ENCODE measurements at regions not wholly inside any gene's neighbourhood (a gene's known extent, or its start where the extent isn't known, plus 50 kb on each side); places are given as distances from the start of the nearest gene placed in this dataset.
"Not testable (repeated sequence)": the region's sequence is repeated elsewhere in the genome, so short reads cannot be mapped to it uniquely, and the experiment has no call there.

GRCh38 chr20:53676519-53676822 is 82.8 kb upstream of the ZNF217 start:
- Histone ChIP-seq H3K79me2 (ENCODE audit: insufficient read depth, low read length) (no peaks in the 10 kb centered on the region), H3K9ac (ENCODE audit: low read length) (no peak overlapping the region), H3K9me2 (replicated peaks; ENCODE audit: insufficient read depth, low read length) (no peaks in the 10 kb centered on the region), H3K27me3 (ENCODE audit: low read length) (no peaks in the 10 kb centered on the region), H3K4me2 (ENCODE audit: low read depth, low read length, poor library complexity, severe bottlenecking) (no peak overlapping the region), H4K20me1 (ENCODE audit: low read depth, low read length) (no peaks in the 10 kb centered on the region), H3K36me3 (ENCODE audit: low read length) (no peaks in the 10 kb centered on the region), H3K9me3 (ENCODE audit: insufficient read depth, low read length) (no peaks in the 10 kb centered on the region), H3K4me3 (ENCODE audit: insufficient read depth, low read length, poor library complexity, severe bottlenecking) (no peak overlapping the region), H2AFZ (ENCODE audit: low read depth, low read length, severe bottlenecking) (no peak overlapping the region), H3K27ac (ENCODE audit: low read depth, low read length) (no peak overlapping the region), H3F3A (ENCODE audit: insufficient read depth) (peaks cover 6% of the 10 kb centered on the region; the same call in 1 of the 2 replicates)
- TF ChIP-seq EZH2phosphoT487 (conservative IDR thresholded peaks at IDR 0.05; ENCODE audit: low read length) (no peak), CTCF (IDR thresholded peaks at IDR 0.05; ENCODE audit: insufficient read depth, low read length, poor library complexity, severe bottlenecking) (no peak)

- Histone ChIP-seq H3K9ac (ENCODE audit: low read length) (no peak overlapping the region), H3K27ac (ENCODE audit: low read depth, low read length) (no peak overlapping the region), H2AFZ (ENCODE audit: low read depth, low read length, severe bottlenecking) (no peak overlapping the region), H3K79me2 (ENCODE audit: insufficient read depth, low read length) (no peaks in the 10 kb centered on the region), H3K4me3 (ENCODE audit: insufficient read depth, low read length, poor library complexity, severe bottlenecking) (no peak overlapping the region), H3K9me2 (replicated peaks; ENCODE audit: insufficient read depth, low read length) (no peaks in the 10 kb centered on the region), H3K36me3 (ENCODE audit: low read length) (no peaks in the 10 kb centered on the region), H3F3A (ENCODE audit: insufficient read depth) (no peaks in the 10 kb centered on the region), H4K20me1 (ENCODE audit: low read depth, low read length) (no peaks in the 10 kb centered on the region), H3K4me2 (ENCODE audit: low read depth, low read length, poor library complexity, severe bottlenecking) (no peak overlapping the region), H3K27me3 (ENCODE audit: low read length) (no peaks in the 10 kb centered on the region), H3K9me3 (ENCODE audit: insufficient read depth, low read length) (no peaks in the 10 kb centered on the region)
- TF ChIP-seq EZH2phosphoT487 (conservative IDR thresholded peaks at IDR 0.05; ENCODE audit: low read length) (no peak), CTCF (IDR thresholded peaks at IDR 0.05; ENCODE audit: insufficient read depth, low read length, poor library complexity, severe bottlenecking) (no peak)
Observed at GRCh38 chr20:53672484-53673129, 79.0 kb upstream of the ZNF217 start.

GRCh38 chr20:53671370-53671769 is 77.7 kb upstream of the ZNF217 start:
- Histone ChIP-seq H3K4me2 (ENCODE audit: low read depth, low read length, poor library complexity, severe bottlenecking) (no peak overlapping the region), H3K27ac (ENCODE audit: low read depth, low read length) (no peak overlapping the region), H4K20me1 (ENCODE audit: low read depth, low read length) (no peaks in the 10 kb centered on the region), H3K36me3 (ENCODE audit: low read length) (no peaks in the 10 kb centered on the region), H3F3A (ENCODE audit: insufficient read depth) (no peaks in the 10 kb centered on the region), H3K27me3 (ENCODE audit: low read length) (no peaks in the 10 kb centered on the region), H3K4me3 (ENCODE audit: insufficient read depth, low read length, poor library complexity, severe bottlenecking) (no peak overlapping the region), H3K9me3 (ENCODE audit: insufficient read depth, low read length) (no peaks in the 10 kb centered on the region), H2AFZ (ENCODE audit: low read depth, low read length, severe bottlenecking) (no peak overlapping the region), H3K9me2 (replicated peaks; ENCODE audit: insufficient read depth, low read length) (no peaks in the 10 kb centered on the region), H3K79me2 (ENCODE audit: insufficient read depth, low read length) (no peaks in the 10 kb centered on the region), H3K9ac (ENCODE audit: low read length) (no peak overlapping the region)
- TF ChIP-seq CTCF (IDR thresholded peaks at IDR 0.05; ENCODE audit: insufficient read depth, low read length, poor library complexity, severe bottlenecking) (no peak), EZH2phosphoT487 (conservative IDR thresholded peaks at IDR 0.05; ENCODE audit: low read length) (no peak)

GRCh38 chr20:53669517-53670313 is 76.1 kb upstream of the ZNF217 start:
- not testable (repeated sequence) for H2AFZ ChIP-seq (ENCODE audit: low read depth, low read length, severe bottlenecking); H3K27me3 ChIP-seq (ENCODE audit: low read length); H3K9me3 ChIP-seq (ENCODE audit: insufficient read depth, low read length); H4K20me1 ChIP-seq (ENCODE audit: low read depth, low read length); H3K4me3 ChIP-seq (ENCODE audit: insufficient read depth, low read length, poor library complexity, severe bottlenecking); H3K9me2 ChIP-seq (replicated peaks; ENCODE audit: insufficient read depth, low read length); H3F3A ChIP-seq (ENCODE audit: insufficient read depth); H3K36me3 ChIP-seq (ENCODE audit: low read length); H3K4me2 ChIP-seq (ENCODE audit: low read depth, low read length, poor library complexity, severe bottlenecking); H3K9ac ChIP-seq (ENCODE audit: low read length); H3K27ac ChIP-seq (ENCODE audit: low read depth, low read length); H3K79me2 ChIP-seq (ENCODE audit: insufficient read depth, low read length)

All from SU-DHL-6 (cell line).